ENCODE measurements at regions not wholly inside any gene's neighbourhood (a gene's known extent, or its start where the extent isn't known, plus 50 kb on each side); places are given as distances from the start of the nearest gene placed in this dataset.

DNA sequence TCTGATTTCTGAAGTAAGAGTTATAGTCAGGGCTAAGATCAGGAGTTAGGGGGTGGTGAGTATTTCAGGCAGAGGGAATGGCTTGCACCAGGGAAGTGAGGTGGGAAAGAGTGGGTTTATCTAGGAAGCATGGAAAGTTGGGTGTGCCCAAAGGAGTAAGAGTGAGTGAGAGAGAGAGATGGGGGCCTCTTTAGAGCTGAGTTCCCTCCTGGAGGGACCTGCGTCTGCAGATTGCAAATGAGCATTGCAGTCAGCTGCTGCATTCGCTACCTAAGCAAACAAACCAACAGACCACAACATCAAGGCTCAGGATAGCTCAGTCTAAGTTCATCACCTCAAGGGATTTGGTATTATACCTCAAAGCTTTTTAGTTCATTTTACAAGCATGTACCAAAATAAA, 405.8 kb downstream of the FGF9 start:
- no peaks in the 10 kb centered on the region for H3K27me3 Mint-ChIP-seq (ENCODE audit: low read depth)
- DNase-seq (ENCODE audit: low read depth, low spot score), result no peak
- no peaks in the 10 kb centered on the region for H3K36me3 Mint-ChIP-seq (ENCODE audit: low read depth)
- H3K4me1 Mint-ChIP-seq, result no peaks in the 10 kb centered on the region
- TF ChIP-seq, protein P1, sequence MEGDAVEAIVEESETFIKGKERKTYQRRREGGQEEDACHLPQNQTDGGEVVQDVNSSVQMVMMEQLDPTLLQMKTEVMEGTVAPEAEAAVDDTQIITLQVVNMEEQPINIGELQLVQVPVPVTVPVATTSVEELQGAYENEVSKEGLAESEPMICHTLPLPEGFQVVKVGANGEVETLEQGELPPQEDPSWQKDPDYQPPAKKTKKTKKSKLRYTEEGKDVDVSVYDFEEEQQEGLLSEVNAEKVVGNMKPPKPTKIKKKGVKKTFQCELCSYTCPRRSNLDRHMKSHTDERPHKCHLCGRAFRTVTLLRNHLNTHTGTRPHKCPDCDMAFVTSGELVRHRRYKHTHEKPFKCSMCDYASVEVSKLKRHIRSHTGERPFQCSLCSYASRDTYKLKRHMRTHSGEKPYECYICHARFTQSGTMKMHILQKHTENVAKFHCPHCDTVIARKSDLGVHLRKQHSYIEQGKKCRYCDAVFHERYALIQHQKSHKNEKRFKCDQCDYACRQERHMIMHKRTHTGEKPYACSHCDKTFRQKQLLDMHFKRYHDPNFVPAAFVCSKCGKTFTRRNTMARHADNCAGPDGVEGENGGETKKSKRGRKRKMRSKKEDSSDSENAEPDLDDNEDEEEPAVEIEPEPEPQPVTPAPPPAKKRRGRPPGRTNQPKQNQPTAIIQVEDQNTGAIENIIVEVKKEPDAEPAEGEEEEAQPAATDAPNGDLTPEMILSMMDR (conservative IDR thresholded peaks at IDR 0.05), result no peak
- no peak overlapping the region for H3K4me3 Mint-ChIP-seq
- no peaks in the 10 kb centered on the region for H3K9me3 Mint-ChIP-seq
- H3K27ac Mint-ChIP-seq (ENCODE audit: unreplicated experiment), result no peak overlapping the region

DNA sequence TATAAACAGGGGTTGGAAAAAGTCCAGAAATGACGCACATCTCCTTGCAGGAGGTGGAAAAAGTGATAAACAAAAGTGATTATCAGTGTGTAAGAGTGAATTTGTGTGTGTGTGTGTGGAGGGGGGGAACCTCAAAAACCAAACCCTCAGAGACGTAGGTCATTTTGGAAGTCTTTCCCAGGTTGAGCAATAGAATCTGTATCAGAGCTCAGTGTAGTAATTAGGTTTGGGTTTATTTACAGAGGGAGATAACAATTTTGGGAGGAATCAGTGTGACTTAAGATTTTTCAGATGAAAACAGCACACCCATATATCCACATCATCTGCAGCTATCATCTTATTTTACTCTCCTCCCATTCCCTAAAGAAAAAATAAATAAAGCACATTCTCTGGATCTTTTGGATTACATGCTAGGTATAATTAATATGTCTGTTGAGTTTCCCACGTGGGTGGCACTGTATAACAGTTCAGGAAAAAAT, 406.4 kb downstream of the FGF9 start:
- H3K36me3 Mint-ChIP-seq (ENCODE audit: low read depth), result no peaks in the 10 kb centered on the region
- no peak overlapping the region for H3K27ac Mint-ChIP-seq (ENCODE audit: unreplicated experiment)
- DNase-seq (ENCODE audit: low read depth, low spot score), result no peak
- TF ChIP-seq, protein P1 (conservative IDR thresholded peaks at IDR 0.05), result no peak
- H3K9me3 Mint-ChIP-seq, result no peaks in the 10 kb centered on the region
- no peaks in the 10 kb centered on the region for H3K4me1 Mint-ChIP-seq
- no peaks in the 10 kb centered on the region for H3K27me3 Mint-ChIP-seq (ENCODE audit: low read depth)
- H3K4me3 Mint-ChIP-seq, result no peak overlapping the region

DNA sequence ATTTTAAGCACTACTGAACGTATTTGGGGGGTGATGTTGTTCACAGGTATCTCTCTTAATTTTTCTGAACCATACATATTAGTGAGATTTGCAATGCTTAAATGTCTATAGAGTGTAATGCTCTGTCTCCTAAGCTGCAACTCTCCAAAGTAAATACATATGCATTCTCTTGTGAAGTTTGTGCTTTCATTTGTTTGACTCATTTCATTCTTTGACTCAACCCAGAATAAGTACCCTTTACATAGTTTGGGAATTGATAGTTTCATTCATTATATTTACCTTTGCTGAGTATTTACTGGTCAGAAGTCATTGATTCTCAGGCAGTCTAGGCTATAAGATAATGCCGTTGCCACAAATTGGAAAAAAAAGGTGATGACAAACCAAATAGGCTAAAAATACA, 406.9 kb downstream of the FGF9 start:
- Mint-ChIP-seq H3K4me1 (no peaks in the 10 kb centered on the region), H3K4me3 (no peak overlapping the region), H3K27ac (ENCODE audit: unreplicated experiment) (no peak overlapping the region), H3K9me3 (no peaks in the 10 kb centered on the region), H3K27me3 (ENCODE audit: low read depth) (no peaks in the 10 kb centered on the region), H3K36me3 (ENCODE audit: low read depth) (no peaks in the 10 kb centered on the region)
- TF ChIP-seq, protein P1 (conservative IDR thresholded peaks at IDR 0.05), result no peak
- no peak for DNase-seq (ENCODE audit: low read depth, low spot score)

DNA sequence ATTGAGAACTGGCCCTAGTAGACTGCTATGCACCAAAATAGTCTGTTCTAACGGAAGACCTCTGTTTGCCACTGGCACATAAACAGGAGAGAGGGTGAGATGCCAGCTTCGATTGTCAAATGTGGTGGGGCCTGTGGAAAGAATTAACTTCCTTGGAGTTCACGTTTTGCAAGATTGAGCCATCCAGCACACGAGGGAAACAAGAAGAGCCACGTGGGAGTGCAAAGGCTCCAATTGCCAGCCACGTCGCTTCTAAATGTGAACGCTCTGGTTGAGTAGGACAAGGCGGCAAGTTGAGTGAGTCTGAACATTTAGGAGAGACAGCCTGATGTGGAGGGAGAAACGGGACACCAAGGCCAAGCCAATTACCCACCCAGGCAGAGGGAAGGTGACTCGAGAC, 409.1 kb downstream of the FGF9 start:
- Mint-ChIP-seq H3K27me3 (ENCODE audit: low read depth) (no peaks in the 10 kb centered on the region), H3K36me3 (ENCODE audit: low read depth) (no peaks in the 10 kb centered on the region), H3K4me1 (no peaks in the 10 kb centered on the region), H3K4me3 (no peak overlapping the region), H3K9me3 (no peaks in the 10 kb centered on the region), H3K27ac (ENCODE audit: unreplicated experiment) (no peak overlapping the region)
- TF ChIP-seq, protein P1 (conservative IDR thresholded peaks at IDR 0.05), result no peak
- DNase-seq (ENCODE audit: low read depth, low spot score), result no peak

DNA sequence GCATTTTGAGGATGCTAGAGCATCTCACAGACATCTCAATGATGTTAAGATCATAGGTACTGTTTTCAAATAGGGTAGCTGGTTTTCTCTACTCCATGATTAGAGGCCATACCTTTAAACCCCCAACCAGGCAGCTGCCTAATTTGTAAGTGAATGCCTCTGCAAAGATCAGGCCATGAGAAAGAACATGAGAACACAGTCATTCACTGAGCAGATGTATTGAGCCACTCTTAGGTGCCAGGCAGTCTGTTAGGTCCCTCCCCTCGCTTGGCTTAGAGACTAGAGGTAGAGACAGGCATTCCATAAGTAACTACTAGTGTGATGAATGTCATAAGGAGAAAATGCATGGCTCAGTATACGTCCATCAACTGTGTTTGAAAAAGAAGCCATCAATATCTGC, 410.0 kb downstream of the FGF9 start:
- Mint-ChIP-seq H3K9me3 (no peaks in the 10 kb centered on the region), H3K4me1 (no peaks in the 10 kb centered on the region), H3K27ac (ENCODE audit: unreplicated experiment) (no peak overlapping the region), H3K4me3 (no peak overlapping the region), H3K36me3 (ENCODE audit: low read depth) (no peaks in the 10 kb centered on the region), H3K27me3 (ENCODE audit: low read depth) (no peaks in the 10 kb centered on the region)
- DNase-seq (ENCODE audit: low read depth, low spot score), result no peak
- TF ChIP-seq, protein P1 (conservative IDR thresholded peaks at IDR 0.05), result no peak

DNA sequence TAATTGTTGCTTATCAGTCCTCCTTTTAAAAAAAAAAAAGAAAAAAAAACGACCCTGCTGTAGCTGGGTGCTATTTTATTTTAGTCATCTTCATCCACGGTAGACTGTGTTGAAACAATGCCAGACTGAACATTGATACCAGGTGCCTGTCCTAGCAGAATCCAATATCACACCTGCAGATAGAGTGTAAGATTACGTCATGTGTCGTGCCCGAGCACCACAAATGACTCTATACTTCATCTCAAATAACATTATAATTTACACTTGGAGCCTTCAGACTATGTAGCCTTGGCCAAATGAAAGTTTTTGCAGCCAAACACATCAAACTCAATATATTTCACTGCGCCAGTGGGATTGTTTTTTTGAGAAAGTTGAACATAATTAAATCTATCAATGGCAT, 410.6 kb downstream of the FGF9 start:
- H3K4me1 Mint-ChIP-seq, result no peaks in the 10 kb centered on the region
- H3K36me3 Mint-ChIP-seq (ENCODE audit: low read depth), result no peaks in the 10 kb centered on the region
- no peak overlapping the region for H3K4me3 Mint-ChIP-seq
- no peaks in the 10 kb centered on the region for H3K9me3 Mint-ChIP-seq
- no peak for DNase-seq (ENCODE audit: low read depth, low spot score)
- H3K27ac Mint-ChIP-seq (ENCODE audit: unreplicated experiment), result no peak overlapping the region
- no peaks in the 10 kb centered on the region for H3K27me3 Mint-ChIP-seq (ENCODE audit: low read depth)
- TF ChIP-seq, protein P1 (conservative IDR thresholded peaks at IDR 0.05), result no peak
